HEK293 (cell line): ENCODE measurements at regions not wholly inside any gene's neighbourhood (a gene's known extent, or its start where the extent isn't known, plus 50 kb on each side); places are given as distances from the start of the nearest gene placed in this dataset.

Experiments
- CTCF ChIA-PET: fragments of 350-600 bp; formaldehyde crosslinking; extraction: SDS; loops from one replicate; lab custom pipeline; 2021; ENCODE audit warnings: antibody characterized with exemption; lab: Yijun Ruan, JAX
- POLR2A ChIA-PET: fragments of 300-600 bp; formaldehyde crosslinking; extraction: SDS; loops from one replicate; lab custom pipeline; 2020; ENCODE audit warnings: antibody characterized with exemption, inconsistent platforms; lab: Yijun Ruan, JAX
- H3K27ac ChIP-seq: fragments of 200-500 bp; sonication (Bioruptor generic); 2 replicates; pipeline ENCODE4 v1.5.1; 2014; ENCODE audit warnings: low read depth, low read length, control low read depth, inconsistent platforms; ENCODE audit errors: extremely low read depth
- H3K36me3 ChIP-seq, 2 experiments: fragments of 200-500 bp in 1 of 2; sonication (Bioruptor generic) in 1 of 2; 1 replicate in 1 of 2; 2 replicates in 1 of 2; pipeline ENCODE4 v1.5.1; 2014 to 2017; ENCODE audit warnings: inconsistent platforms in 2 of 2, low read length in 2 of 2; ENCODE audit not compliant: control insufficient read depth in 2 of 2, insufficient read depth in 1 of 2
- H3K4me1 ChIP-seq: fragments of 200-500 bp; sonication (Bioruptor generic); 2 replicates; pipeline ENCODE4 v1.5.1; 2014; ENCODE audit warnings: mild to moderate bottlenecking, low read length, inconsistent platforms; ENCODE audit not compliant: control insufficient read depth, insufficient read depth
- H3K4me3 ChIP-seq: 2 replicates; pipeline ENCODE4 v1.5.1; 2011; ENCODE audit warnings: low read depth, mild to moderate bottlenecking, control low read depth, low read length, moderate library complexity
- H3K9me3 ChIP-seq: fragments of 200-500 bp; sonication (Bioruptor generic); 2 replicates; pipeline ENCODE4 v1.5.1; 2014; ENCODE audit warnings: low read depth, low read length, inconsistent platforms; ENCODE audit not compliant: control insufficient read depth, insufficient read depth
- GFI1B ChIP-seq: fragments of 450-650 bp; formaldehyde crosslinking; IDR thresholded peaks from 2 replicates; pipeline ENCODE4 v1.5.1; 2016; ENCODE audit warnings: missing biosample characterization, missing genetic modification characterization
- GLI4 ChIP-seq: fragments of 450-650 bp; formaldehyde crosslinking; IDR thresholded peaks from 2 replicates; pipeline ENCODE4 v1.5.1; 2016; ENCODE audit warnings: missing biosample characterization, missing genetic modification characterization
- KLF10 ChIP-seq: fragments of 450-650 bp; IDR thresholded peaks from 2 replicates; pipeline ENCODE4 v1.5.1; 2018; ENCODE audit warnings: missing biosample characterization, mild to moderate bottlenecking, missing genetic modification characterization
- MZF1 ChIP-seq: fragments of 450-650 bp; formaldehyde crosslinking; IDR thresholded peaks from 2 replicates; pipeline ENCODE4 v1.5.1; 2017; ENCODE audit warnings: missing biosample characterization, missing genetic modification characterization, borderline replicate concordance
- OVOL3 ChIP-seq: fragments of 450-650 bp; formaldehyde crosslinking; IDR thresholded peaks from 2 replicates; pipeline ENCODE4 v1.5.1; 2016; ENCODE audit warnings: missing biosample characterization, missing genetic modification characterization
- SALL2 ChIP-seq: fragments of 450-650 bp; formaldehyde crosslinking; IDR thresholded peaks from 2 replicates; pipeline ENCODE4 v1.5.0; 2017; ENCODE audit warnings: missing biosample characterization, mild to moderate bottlenecking, missing genetic modification characterization, borderline replicate concordance
- WT1 ChIP-seq: fragments of 450-650 bp; formaldehyde crosslinking; IDR thresholded peaks from 2 replicates; pipeline ENCODE4 v1.5.1; 2016; ENCODE audit warnings: missing biosample characterization, missing genetic modification characterization
- YY2 ChIP-seq: fragments of 450-650 bp; formaldehyde crosslinking; IDR thresholded peaks from 2 replicates; pipeline ENCODE4 v1.5.1; 2016; ENCODE audit warnings: missing biosample characterization, missing genetic modification characterization
- ZBTB21 ChIP-seq: fragments of 450-650 bp; formaldehyde crosslinking; IDR thresholded peaks from 2 replicates; pipeline ENCODE4 v1.5.1; 2017; ENCODE audit warnings: missing biosample characterization, missing genetic modification characterization
- ZFHX2 ChIP-seq: fragments of 450-650 bp; formaldehyde crosslinking; conservative IDR thresholded peaks from 2 replicates; pipeline ENCODE4 v1.5.1; 2016; ENCODE audit warnings: missing biosample characterization, missing genetic modification characterization
- ZFP3 ChIP-seq: fragments of 450-650 bp; formaldehyde crosslinking; IDR thresholded peaks from 2 replicates; pipeline ENCODE4 v1.5.1; 2016; ENCODE audit warnings: low read depth, missing biosample characterization, missing genetic modification characterization
- ZNF114 ChIP-seq: fragments of 450-650 bp; formaldehyde crosslinking; IDR thresholded peaks from 2 replicates; pipeline ENCODE4 v1.5.0; 2017; ENCODE audit warnings: missing biosample characterization, missing genetic modification characterization
- ZNF302 ChIP-seq: fragments of 450-650 bp; formaldehyde crosslinking; IDR thresholded peaks from 2 replicates; pipeline ENCODE4 v1.5.1; 2016; ENCODE audit warnings: missing biosample characterization, missing genetic modification characterization, low read depth
- ZNF391 ChIP-seq: fragments of 450-650 bp; formaldehyde crosslinking; IDR thresholded peaks from 2 replicates; pipeline ENCODE4 v1.5.1; 2016; ENCODE audit warnings: low read depth, missing biosample characterization, missing genetic modification characterization, borderline replicate concordance
- ZNF548 ChIP-seq: fragments of 450-650 bp; formaldehyde crosslinking; IDR thresholded peaks from 2 replicates; pipeline ENCODE4 v1.5.1; 2016; ENCODE audit warnings: missing biosample characterization, missing genetic modification characterization
- ZNF560 ChIP-seq: fragments of 450-650 bp; formaldehyde crosslinking; IDR thresholded peaks from 2 replicates; pipeline ENCODE4 v1.5.1; 2017; ENCODE audit warnings: missing biosample characterization, missing genetic modification characterization, borderline replicate concordance
- ZNF596 ChIP-seq: fragments of 450-650 bp; IDR thresholded peaks from 2 replicates; pipeline ENCODE4 v1.5.0; 2018; ENCODE audit warnings: missing biosample characterization, mild to moderate bottlenecking, missing genetic modification characterization, moderate library complexity
- ZNF654 ChIP-seq: fragments of 450-650 bp; formaldehyde crosslinking; IDR thresholded peaks from 2 replicates; pipeline ENCODE4 v1.5.1; 2016; ENCODE audit warnings: low read depth, missing biosample characterization, missing genetic modification characterization
- ZNF701 ChIP-seq: fragments of 450-650 bp; formaldehyde crosslinking; IDR thresholded peaks from 2 replicates; pipeline ENCODE4 v1.5.1; 2016; ENCODE audit warnings: missing biosample characterization, missing genetic modification characterization
- ZNF76 ChIP-seq: fragments of 450-650 bp; formaldehyde crosslinking; IDR thresholded peaks from 2 replicates; pipeline ENCODE4; 2016; ENCODE audit warnings: low read depth, missing biosample characterization, missing genetic modification characterization, borderline replicate concordance
- ZNF830 ChIP-seq: fragments of 450-650 bp; IDR thresholded peaks from 2 replicates; pipeline ENCODE4 v1.5.0; 2018; ENCODE audit warnings: missing biosample characterization, missing genetic modification characterization, low read depth, mild to moderate bottlenecking, moderate library complexity
- TF ChIP-seq, protein P1 (sequence below): fragments of 450-650 bp; formaldehyde crosslinking; IDR thresholded peaks from 2 replicates; pipeline ENCODE4 v1.5.1; 2017; ENCODE audit warnings: missing biosample characterization, mild to moderate bottlenecking, missing genetic modification characterization, moderate library complexity
- TF ChIP-seq, protein P2 (sequence below): fragments of 450-650 bp; formaldehyde crosslinking; IDR thresholded peaks from 2 replicates; pipeline ENCODE4 v1.5.1; 2016; ENCODE audit warnings: missing biosample characterization, missing genetic modification characterization
- TF ChIP-seq, protein P3 (sequence below): fragments of 450-650 bp; formaldehyde crosslinking; IDR thresholded peaks from 2 replicates; pipeline ENCODE4 v1.5.1; 2016; ENCODE audit warnings: missing biosample characterization, missing genetic modification characterization
- TF ChIP-seq, protein P4 (sequence below): IDR thresholded peaks from 2 replicates; pipeline ENCODE4 v1.6.1; 2011; ENCODE audit warnings: mild to moderate bottlenecking, low read depth, low read length, borderline replicate concordance

DNA sequence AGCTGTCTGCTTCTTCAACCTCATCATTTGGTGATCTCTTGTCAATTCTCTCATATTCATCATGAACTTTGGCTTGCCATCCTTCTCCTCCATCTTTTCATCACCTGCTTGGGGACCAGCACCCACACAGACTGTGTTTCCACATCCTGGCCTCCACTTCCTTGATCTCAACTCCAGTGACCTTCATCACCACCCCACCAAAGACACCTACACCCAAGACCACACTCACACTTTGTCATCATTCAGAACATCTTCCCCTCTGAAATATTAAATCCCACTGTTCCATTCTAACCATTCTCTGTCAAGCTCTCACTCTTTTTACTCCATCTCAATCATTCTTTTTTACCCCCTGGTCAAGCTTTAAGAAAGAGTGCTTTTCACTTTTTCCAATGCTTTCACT lies 115.5 kb upstream of the VAV3 start:
- no peaks in the 10 kb centered on the region for H3K4me1 ChIP-seq
- H3K27ac ChIP-seq: no peak overlapping the region
- ChIA-PET CTCF (no interaction called here), POLR2A (no interaction called here)
- H3K4me3 ChIP-seq: no peak overlapping the region
- no peaks in the 10 kb centered on the region for H3K36me3 ChIP-seq
- TF ChIP-seq WT1 (tag by site-specific recombination) (no peak), ZBTB21 (tag by site-specific recombination) (no peak), ZNF596 (tag by site-specific recombination) (no peak), KLF10 (tag by site-specific recombination) (no peak), ZNF654 (tag by site-specific recombination) (no peak), ZNF560 (tag by site-specific recombination) (no peak), ZNF830 (tag by site-specific recombination) (no peak), SALL2 (tag by site-specific recombination) (no peak), MZF1 (tag by site-specific recombination) (no peak), ZFP3 (tag by site-specific recombination) (no peak), ZFHX2 (no peak), ZNF701 (tag by site-specific recombination) (no peak)
- TF ChIP-seq, protein P1, sequence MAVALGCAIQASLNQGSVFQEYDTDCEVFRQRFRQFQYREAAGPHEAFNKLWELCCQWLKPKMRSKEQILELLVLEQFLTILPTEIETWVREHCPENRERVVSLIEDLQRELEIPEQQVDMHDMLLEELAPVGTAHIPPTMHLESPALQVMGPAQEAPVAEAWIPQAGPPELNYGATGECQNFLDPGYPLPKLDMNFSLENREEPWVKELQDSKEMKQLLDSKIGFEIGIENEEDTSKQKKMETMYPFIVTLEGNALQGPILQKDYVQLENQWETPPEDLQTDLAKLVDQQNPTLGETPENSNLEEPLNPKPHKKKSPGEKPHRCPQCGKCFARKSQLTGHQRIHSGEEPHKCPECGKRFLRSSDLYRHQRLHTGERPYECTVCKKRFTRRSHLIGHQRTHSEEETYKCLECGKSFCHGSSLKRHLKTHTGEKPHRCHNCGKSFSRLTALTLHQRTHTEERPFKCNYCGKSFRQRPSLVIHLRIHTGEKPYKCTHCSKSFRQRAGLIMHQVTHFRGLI (tag by site-specific recombination): no peak
- TF ChIP-seq, protein P2, sequence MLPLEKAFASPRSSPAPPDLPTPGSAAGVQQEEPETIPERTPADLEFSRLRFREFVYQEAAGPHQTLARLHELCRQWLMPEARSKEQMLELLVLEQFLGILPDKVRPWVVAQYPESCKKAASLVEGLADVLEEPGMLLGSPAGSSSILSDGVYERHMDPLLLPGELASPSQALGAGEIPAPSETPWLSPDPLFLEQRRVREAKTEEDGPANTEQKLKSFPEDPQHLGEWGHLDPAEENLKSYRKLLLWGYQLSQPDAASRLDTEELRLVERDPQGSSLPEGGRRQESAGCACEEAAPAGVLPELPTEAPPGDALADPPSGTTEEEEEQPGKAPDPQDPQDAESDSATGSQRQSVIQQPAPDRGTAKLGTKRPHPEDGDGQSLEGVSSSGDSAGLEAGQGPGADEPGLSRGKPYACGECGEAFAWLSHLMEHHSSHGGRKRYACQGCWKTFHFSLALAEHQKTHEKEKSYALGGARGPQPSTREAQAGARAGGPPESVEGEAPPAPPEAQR (tag by site-specific recombination): no peak
- TF ChIP-seq, protein P3, sequence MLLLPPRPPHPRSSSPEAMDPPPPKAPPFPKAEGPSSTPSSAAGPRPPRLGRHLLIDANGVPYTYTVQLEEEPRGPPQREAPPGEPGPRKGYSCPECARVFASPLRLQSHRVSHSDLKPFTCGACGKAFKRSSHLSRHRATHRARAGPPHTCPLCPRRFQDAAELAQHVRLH (tag by site-specific recombination): no peak
- H3K9me3 ChIP-seq: no peaks in the 10 kb centered on the region

DNA sequence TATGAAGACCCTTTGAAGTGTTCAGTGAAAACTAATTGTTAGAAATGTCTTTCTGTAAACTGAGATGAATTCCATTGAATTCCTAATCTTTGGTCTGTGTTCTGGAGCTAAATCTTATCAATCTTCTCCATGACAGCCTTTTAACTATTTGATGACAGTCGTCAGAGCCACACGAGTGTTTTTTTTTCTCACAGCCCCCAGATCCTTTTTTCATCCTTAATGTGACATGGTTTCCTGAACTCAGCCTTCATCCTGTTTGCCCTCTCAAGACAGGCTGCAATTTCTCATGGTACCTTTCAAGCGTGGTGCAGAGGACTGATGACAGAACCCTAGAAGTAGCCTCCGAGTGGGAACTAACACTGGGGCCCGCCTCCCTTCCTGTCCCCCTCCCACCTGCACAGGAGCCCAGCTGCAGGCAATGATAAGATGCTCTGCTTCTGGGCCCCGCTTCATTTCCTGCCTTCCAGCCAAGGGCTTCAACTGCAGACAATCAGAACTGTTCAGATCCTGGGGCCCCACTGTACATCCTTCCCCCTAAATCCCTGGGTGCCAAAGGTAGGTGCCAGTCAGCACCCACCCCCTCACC lies 114.6 kb upstream of the VAV3 start:
- Histone ChIP-seq H3K36me3 (no peaks in the 10 kb centered on the region), H3K27ac (no peak overlapping the region), H3K4me1 (no peaks in the 10 kb centered on the region), H3K9me3 (no peaks in the 10 kb centered on the region), H3K4me3 (no peak overlapping the region)
- TF ChIP-seq ZNF701 (tag by site-specific recombination) (no peak), ZNF391 (tag by site-specific recombination) (no peak), ZNF76 (tag by site-specific recombination) (no peak), ZNF302 (tag by site-specific recombination) (no peak), OVOL3 (no peak)
- ChIA-PET CTCF (no interaction called here), POLR2A (no interaction called here)

DNA sequence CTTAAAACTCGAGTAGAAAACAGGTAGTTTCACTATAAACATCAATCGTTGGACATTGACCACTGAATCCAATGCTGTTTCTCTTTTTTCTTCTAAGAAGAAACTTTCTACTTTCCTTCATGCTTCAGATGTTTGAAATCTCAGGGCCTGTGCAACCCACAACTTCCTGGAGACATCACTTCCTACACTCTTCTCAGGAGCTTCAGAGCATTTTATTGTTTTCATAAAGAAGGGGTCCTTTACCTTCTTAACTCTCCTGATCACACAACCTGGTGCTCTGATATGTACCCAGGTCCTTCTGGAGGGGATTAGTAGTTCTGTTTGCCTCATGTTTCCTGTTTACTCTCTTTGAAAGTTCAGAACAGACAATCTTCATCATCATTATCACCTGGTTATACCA lies 113.0 kb upstream of the VAV3 start:
- H3K27ac ChIP-seq: no peak overlapping the region
- TF ChIP-seq ZNF596 (tag by site-specific recombination): no peak
- no peak for TF ChIP-seq GLI4 (tag by site-specific recombination)
- no peak for TF ChIP-seq SALL2 (tag by site-specific recombination)
- no peak for TF ChIP-seq ZNF548 (tag by site-specific recombination)
- TF ChIP-seq, protein P4, sequence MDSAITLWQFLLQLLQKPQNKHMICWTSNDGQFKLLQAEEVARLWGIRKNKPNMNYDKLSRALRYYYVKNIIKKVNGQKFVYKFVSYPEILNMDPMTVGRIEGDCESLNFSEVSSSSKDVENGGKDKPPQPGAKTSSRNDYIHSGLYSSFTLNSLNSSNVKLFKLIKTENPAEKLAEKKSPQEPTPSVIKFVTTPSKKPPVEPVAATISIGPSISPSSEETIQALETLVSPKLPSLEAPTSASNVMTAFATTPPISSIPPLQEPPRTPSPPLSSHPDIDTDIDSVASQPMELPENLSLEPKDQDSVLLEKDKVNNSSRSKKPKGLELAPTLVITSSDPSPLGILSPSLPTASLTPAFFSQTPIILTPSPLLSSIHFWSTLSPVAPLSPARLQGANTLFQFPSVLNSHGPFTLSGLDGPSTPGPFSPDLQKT: no peak
- no peak for TF ChIP-seq ZNF114
- no peak for TF ChIP-seq YY2 (tag by site-specific recombination)
- TF ChIP-seq GFI1B (tag by site-specific recombination): no peak
- TF ChIP-seq, all 188 proteins: peak for 0
- ChIA-PET POLR2A (no interaction called here), CTCF (interaction anchor here (0.6 kb wide), 1 partner anchor 29 kb away, joined by 3 read pairs; no protein-coding TSS in a partner anchor)
- no peak overlapping the region for H3K4me3 ChIP-seq
- H3K36me3 ChIP-seq: no peaks in the 10 kb centered on the region
- no peaks in the 10 kb centered on the region for H3K4me1 ChIP-seq
- no peaks in the 10 kb centered on the region for H3K9me3 ChIP-seq
